Keratinocyte (primary cell): ENCODE measurements at regions not wholly inside any gene's neighbourhood (a gene's known extent, or its start where the extent isn't known, plus 50 kb on each side); places are given as distances from the start of the nearest gene placed in this dataset.

Experiments
- DNase-seq: peaks from one replicate; pipeline ENCODE4 v3.0.0-alpha.2; 2011; ENCODE audit warnings: low read depth, missing footprints, low spot score
- FAIRE-seq: peaks from 2 replicates; lab custom pipeline; 2011; peaks lifted over from hg19 to GRCh38; lab: Jason Lieb, UNC
- H2AFZ ChIP-seq: 2 replicates; pipeline ENCODE4 v1.6.0; 2012; ENCODE audit warnings: low read length, control low read depth, inconsistent platforms; ENCODE audit not compliant: control insufficient read depth
- H3K27ac ChIP-seq: 2 replicates; pipeline ENCODE4 v1.5.1; 2011; ENCODE audit warnings: low read length; ENCODE audit not compliant: control insufficient read depth, insufficient read depth
- H3K27me3 ChIP-seq: 3 replicates; pipeline ENCODE4 v1.6.0; 2011; ENCODE audit warnings: low read length; ENCODE audit not compliant: control insufficient read depth, insufficient read depth; ENCODE audit errors: extremely low read depth
- H3K36me3 ChIP-seq, 2 experiments: 2 replicates in 1 of 2; 3 replicates in 1 of 2; pipeline ENCODE4 v1.5.1; 2011; ENCODE audit warnings: low read length in 2 of 2, mild to moderate bottlenecking in 1 of 2; ENCODE audit not compliant: control insufficient read depth in 2 of 2, insufficient read depth in 2 of 2; ENCODE audit errors: extremely low read depth in 1 of 2
- H3K4me1 ChIP-seq: 3 replicates; pipeline ENCODE4 v1.5.1; 2011; ENCODE audit warnings: low read length; ENCODE audit not compliant: control insufficient read depth, insufficient read depth; ENCODE audit errors: extremely low read depth
- H3K4me2 ChIP-seq: 3 replicates; pipeline ENCODE4 v1.6.0; 2011; ENCODE audit warnings: low read depth, low read length; ENCODE audit not compliant: control insufficient read depth, insufficient read depth; ENCODE audit errors: extremely low read depth
- H3K4me3 ChIP-seq, 3 experiments: fragments of 200-600 bp in 1 of 3; sonication (generic) in 1 of 3; 2 replicates in 2 of 3; 3 replicates in 1 of 3; pipeline ENCODE4 v1.5.1; 2011 to 2016; ENCODE audit warnings: low read length in 3 of 3, mild to moderate bottlenecking in 3 of 3, control low read depth in 2 of 3, inconsistent platforms in 1 of 3, low read depth in 1 of 3, mixed read lengths in 1 of 3, mixed run types in 1 of 3, moderate library complexity in 1 of 3; ENCODE audit not compliant: control insufficient read depth in 2 of 3, insufficient read depth in 2 of 3; ENCODE audit errors: extremely low read depth in 1 of 3
- H3K79me2 ChIP-seq: 2 replicates; pipeline ENCODE4 v1.6.0; 2012; ENCODE audit warnings: low read length; ENCODE audit not compliant: control insufficient read depth, insufficient read depth
- H3K9ac ChIP-seq: 3 replicates; pipeline ENCODE4 v1.6.0; 2011; ENCODE audit warnings: low read length; ENCODE audit not compliant: control insufficient read depth, insufficient read depth; ENCODE audit errors: extremely low read depth
- H3K9me1 ChIP-seq: 3 replicates; pipeline ENCODE4 v1.6.0; 2011; ENCODE audit warnings: low read length; ENCODE audit not compliant: control insufficient read depth, insufficient read depth; ENCODE audit errors: extremely low read depth
- H3K9me3 ChIP-seq: 2 replicates; pipeline ENCODE4 v1.5.1; 2012; ENCODE audit warnings: low read depth, low read length; ENCODE audit not compliant: control insufficient read depth
- H4K20me1 ChIP-seq: 3 replicates; pipeline ENCODE4 v1.6.0; 2011; ENCODE audit warnings: low read length; ENCODE audit not compliant: control insufficient read depth, insufficient read depth; ENCODE audit errors: extremely low read depth
- EZH2 ChIP-seq: IDR thresholded peaks from one replicate; pipeline ENCODE4 v1.6.1; 2012; ENCODE audit warnings: inconsistent platforms, mild to moderate bottlenecking, low read length, moderate library complexity
- dilution Hi-C: fragments of 300-500 bp; cut with MboI; formaldehyde crosslinking; loops from one replicate; pipeline ENCODE4 v1.7.0; 2020; ENCODE audit warnings: low sequenced_read_pairs; ENCODE audit not compliant: extremely low pct_ligation_motif_present
- TF ChIP-seq, protein P1 (sequence below), 3 experiments: IDR thresholded peaks in 1 of 3; conservative IDR thresholded peaks in 1 of 3; optimal IDR thresholded peaks in 1 of 3; 2 replicates in 2 of 3; 3 replicates in 1 of 3; pipeline versions ENCODE3 to v1.5.1; 2011; ENCODE audit warnings: low read length in 3 of 3, mild to moderate bottlenecking in 3 of 3, moderate library complexity in 2 of 3, control low read depth in 1 of 3, inconsistent platforms in 1 of 3; ENCODE audit not compliant: insufficient read depth in 2 of 3; ENCODE audit errors: extremely low read depth in 1 of 3

DNA sequence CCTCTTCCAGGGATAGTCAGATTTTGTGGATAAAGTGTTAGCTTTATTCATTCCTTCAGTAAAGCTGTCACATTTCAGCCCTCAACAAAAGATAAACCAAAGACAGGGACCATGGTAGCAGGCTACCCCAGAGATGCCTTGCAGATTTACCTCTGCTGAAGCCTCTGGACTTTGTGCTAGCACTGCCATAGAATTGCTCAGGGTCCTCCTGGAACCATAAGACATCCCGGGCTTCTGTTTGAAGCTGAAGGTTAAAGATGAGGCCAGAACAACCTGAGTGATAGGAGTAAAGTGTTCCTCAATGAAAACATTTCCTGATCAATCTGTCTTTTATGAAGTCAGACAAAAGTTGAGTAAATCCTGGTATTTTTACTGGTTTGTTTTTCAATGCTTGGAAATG is 57.5 kb upstream of the ARL15 start:
- H3K4me3 ChIP-seq: no peak overlapping the region
- dilution Hi-C loops: no loop called here
- H3K27me3 ChIP-seq: no peaks in the 10 kb centered on the region
- no peaks in the 10 kb centered on the region for H3K79me2 ChIP-seq
- no peak overlapping the region for H3K27ac ChIP-seq
- no peaks in the 10 kb centered on the region for H4K20me1 ChIP-seq
- DNase-seq (no peak), FAIRE-seq (no peak)
- no peak overlapping the region for H2AFZ ChIP-seq
- H3K4me2 ChIP-seq: no peak overlapping the region
- H3K9me3 ChIP-seq: no peaks in the 10 kb centered on the region
- no peaks in the 10 kb centered on the region for H3K9me1 ChIP-seq
- no peaks in the 10 kb centered on the region for H3K36me3 ChIP-seq
- no peak overlapping the region for H3K9ac ChIP-seq
- TF ChIP-seq, protein P1, sequence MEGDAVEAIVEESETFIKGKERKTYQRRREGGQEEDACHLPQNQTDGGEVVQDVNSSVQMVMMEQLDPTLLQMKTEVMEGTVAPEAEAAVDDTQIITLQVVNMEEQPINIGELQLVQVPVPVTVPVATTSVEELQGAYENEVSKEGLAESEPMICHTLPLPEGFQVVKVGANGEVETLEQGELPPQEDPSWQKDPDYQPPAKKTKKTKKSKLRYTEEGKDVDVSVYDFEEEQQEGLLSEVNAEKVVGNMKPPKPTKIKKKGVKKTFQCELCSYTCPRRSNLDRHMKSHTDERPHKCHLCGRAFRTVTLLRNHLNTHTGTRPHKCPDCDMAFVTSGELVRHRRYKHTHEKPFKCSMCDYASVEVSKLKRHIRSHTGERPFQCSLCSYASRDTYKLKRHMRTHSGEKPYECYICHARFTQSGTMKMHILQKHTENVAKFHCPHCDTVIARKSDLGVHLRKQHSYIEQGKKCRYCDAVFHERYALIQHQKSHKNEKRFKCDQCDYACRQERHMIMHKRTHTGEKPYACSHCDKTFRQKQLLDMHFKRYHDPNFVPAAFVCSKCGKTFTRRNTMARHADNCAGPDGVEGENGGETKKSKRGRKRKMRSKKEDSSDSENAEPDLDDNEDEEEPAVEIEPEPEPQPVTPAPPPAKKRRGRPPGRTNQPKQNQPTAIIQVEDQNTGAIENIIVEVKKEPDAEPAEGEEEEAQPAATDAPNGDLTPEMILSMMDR (optimal IDR thresholded peaks at IDR 0.05 in 1 of 3, IDR thresholded peaks at IDR 0.05 in 1 of 3, conservative IDR thresholded peaks at IDR 0.05 in 1 of 3; ENCODE audit: extremely low read depth in 1 of 3, insufficient read depth in 2 of 3, low read length in 3 of 3): no peak
- TF ChIP-seq EZH2: no peak
- peaks cover 5% of the 10 kb centered on the region for H3K4me1 ChIP-seq

DNA sequence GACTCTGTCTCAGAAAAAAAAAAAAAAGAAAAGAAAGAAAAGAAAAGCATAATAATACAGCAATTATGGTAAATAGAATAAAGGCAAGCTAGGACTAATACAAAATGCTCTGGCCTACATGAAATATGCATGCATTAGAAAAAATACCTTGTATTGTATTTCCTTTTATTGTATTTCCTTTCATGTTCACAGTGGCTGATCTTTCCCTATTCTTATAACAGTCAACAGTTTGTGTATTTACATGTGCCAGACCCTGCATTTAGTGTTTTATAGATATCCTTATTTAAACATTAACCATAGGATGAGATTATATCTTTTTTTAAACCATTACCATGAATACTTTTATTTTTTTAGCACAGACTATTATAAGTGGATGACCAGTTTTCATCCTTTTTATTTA is 56.3 kb upstream of the ARL15 start:
- DNase-seq: no peak

More for the DNA sequence above, 56.3 kb upstream of the ARL15 start:
- no peak overlapping the region for H3K27ac ChIP-seq
- no peak overlapping the region for H3K4me2 ChIP-seq
- no peaks in the 10 kb centered on the region for H4K20me1 ChIP-seq
- H3K4me3 ChIP-seq: no peak overlapping the region
- no peaks in the 10 kb centered on the region for H3K9me1 ChIP-seq
- H2AFZ ChIP-seq: no peak overlapping the region
- no peaks in the 10 kb centered on the region for H3K79me2 ChIP-seq
- dilution Hi-C loops: no loop called here
- H3K4me1 ChIP-seq: peaks cover 5% of the 10 kb centered on the region
- FAIRE-seq: no peak
- no peaks in the 10 kb centered on the region for H3K9me3 ChIP-seq
- H3K36me3 ChIP-seq: no peaks in the 10 kb centered on the region
- H3K9ac ChIP-seq: no peak overlapping the region
- no peak for TF ChIP-seq EZH2
- TF ChIP-seq, protein P1 (optimal IDR thresholded peaks at IDR 0.05 in 1 of 3, IDR thresholded peaks at IDR 0.05 in 1 of 3, conservative IDR thresholded peaks at IDR 0.05 in 1 of 3; ENCODE audit: extremely low read depth in 1 of 3, insufficient read depth in 2 of 3, low read length in 3 of 3): no peak
- no peaks in the 10 kb centered on the region for H3K27me3 ChIP-seq
